Stimulated activated CD4-positive, alpha-beta T cell treated with anti-CD3 and anti-CD28 coated beads, TNF-alpha, amount 100 ng/mL, for 1 hour (primary cell): ENCODE measurements at regions not wholly inside any gene's neighbourhood (a gene's known extent, or its start where the extent isn't known, plus 50 kb on each side); places are given as distances from the start of the nearest gene placed in this dataset.
"Not testable (repeated sequence)": the region's sequence is repeated elsewhere in the genome, so short reads cannot be mapped to it uniquely, and the experiment has no call there.

Source experiments
- DNase-seq, 3 donors: peaks; one replicate each; pipeline ENCODE4 v3.0.0-alpha.2; 2020; ENCODE audit warnings: low read depth in 3 of 3, low spot score in 1 of 3

GRCh38 chr1:168422203-168422847, 121.5 kb downstream of the XCL2 start:
- no peak for DNase-seq

GRCh38 chr1:168421399-168422004, 122.3 kb downstream of the XCL2 start:
- no peak for DNase-seq

GRCh38 chr1:168420177-168420576, 123.6 kb downstream of the XCL2 start:
- DNase-seq = no peak

GRCh38 chr1:168419736-168420135, 124.1 kb downstream of the XCL2 start:
- no peak for DNase-seq

- DNase-seq = no peak
Measured at GRCh38 chr1:168416220-168416619, 127.6 kb downstream of the XCL2 start.

- DNase-seq = no peak
Measured at GRCh38 chr1:168414914-168415313, 128.9 kb downstream of the XCL2 start.

- no peak for DNase-seq
Measured at GRCh38 chr1:168410464-168410863, 129.8 kb downstream of the TBX19 start.

GRCh38 chr1:168408884-168409283, 128.2 kb downstream of the TBX19 start:
- peak; percentile 22 to 37 (median 29) for DNase-seq

- DNase-seq = no peak
Measured at GRCh38 chr1:168408539-168408865, 127.8 kb downstream of the TBX19 start.

GRCh38 chr1:168407832-168408538, 127.3 kb downstream of the TBX19 start:
- no peak for DNase-seq

GRCh38 chr1:168405906-168406549, 125.4 kb downstream of the TBX19 start:
- DNase-seq = no peak

- no peak for DNase-seq
Measured at GRCh38 chr1:168403140-168403539, 122.5 kb downstream of the TBX19 start.

- DNase-seq = not testable (repeated sequence)
Measured at GRCh38 chr1:168402466-168402865, 121.8 kb downstream of the TBX19 start.

- no peak for DNase-seq
Measured at GRCh38 chr1:168401341-168401740, 120.7 kb downstream of the TBX19 start.

- no peak for DNase-seq
Measured at GRCh38 chr1:168400139-168400538, 119.5 kb downstream of the TBX19 start.

GRCh38 chr1:168397806-168398205, 117.1 kb downstream of the TBX19 start:
- DNase-seq = no peak

- DNase-seq = no peak
Measured at GRCh38 chr1:168396940-168397684, 116.4 kb downstream of the TBX19 start.

- DNase-seq = no peak
Measured at GRCh38 chr1:168396508-168396907, 115.8 kb downstream of the TBX19 start.

GRCh38 chr1:168394858-168395257, 114.2 kb downstream of the TBX19 start:
- DNase-seq = no peak

GRCh38 chr1:168392958-168393549, 112.4 kb downstream of the TBX19 start:
- DNase-seq = no peak
